ENCODE measurements at regions not wholly inside any gene's neighbourhood (a gene's known extent, or its start where the extent isn't known, plus 50 kb on each side); places are given as distances from the start of the nearest gene placed in this dataset.

DNA sequence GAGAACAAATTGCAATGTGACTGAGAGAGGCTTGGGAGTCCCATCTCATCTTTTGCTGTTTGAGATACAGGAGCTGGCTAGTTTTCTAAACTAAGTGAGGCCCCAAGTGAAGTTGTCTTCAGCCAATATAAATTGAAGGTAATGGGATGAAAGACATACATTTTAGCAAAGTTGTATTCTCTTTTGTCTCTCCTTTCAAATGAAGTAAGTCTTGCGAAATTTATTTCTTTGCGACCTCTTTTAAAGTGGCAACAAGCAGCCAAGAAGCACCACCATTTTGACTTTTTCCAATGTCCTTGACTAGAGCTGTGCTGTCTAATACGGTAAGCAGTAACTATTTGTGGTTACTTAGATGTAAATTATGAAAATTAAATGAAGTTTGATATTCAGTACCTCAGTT lies 385.7 kb downstream of the USP25 start:
- no peaks in the 10 kb centered on the region for H3K36me3 ChIP-seq (replicated peaks; ENCODE audit: low read depth, low read length)
- no peaks in the 10 kb centered on the region for H3K79me2 ChIP-seq (ENCODE audit: low read length)
- no peaks in the 10 kb centered on the region for H4K20me1 ChIP-seq (ENCODE audit: insufficient read depth, low read length)
- H3K9ac ChIP-seq (ENCODE audit: low read length), result no peak overlapping the region
- H3K4me1 ChIP-seq (ENCODE audit: low read length), result no peaks in the 10 kb centered on the region
- TF ChIP-seq CTCF (IDR thresholded peaks at IDR 0.05; ENCODE audit: low read depth, low read length) (no peak), EZH2phosphoT487 (IDR thresholded peaks at IDR 0.05; ENCODE audit: low read depth) (no peak)
- H3K27me3 ChIP-seq (ENCODE audit: low read depth, low read length), result no peaks in the 10 kb centered on the region
- no peak overlapping the region for H3K4me3 ChIP-seq (ENCODE audit: low read length)
- no peak overlapping the region for H3K27ac ChIP-seq (ENCODE audit: low read length)
- H3K9me3 ChIP-seq (ENCODE audit: insufficient read depth, low read length), result no peaks in the 10 kb centered on the region
- H3K4me2 ChIP-seq (ENCODE audit: low read length), result no peak overlapping the region
- H2AFZ ChIP-seq (ENCODE audit: low read depth, low read length), result no peak overlapping the region

DNA sequence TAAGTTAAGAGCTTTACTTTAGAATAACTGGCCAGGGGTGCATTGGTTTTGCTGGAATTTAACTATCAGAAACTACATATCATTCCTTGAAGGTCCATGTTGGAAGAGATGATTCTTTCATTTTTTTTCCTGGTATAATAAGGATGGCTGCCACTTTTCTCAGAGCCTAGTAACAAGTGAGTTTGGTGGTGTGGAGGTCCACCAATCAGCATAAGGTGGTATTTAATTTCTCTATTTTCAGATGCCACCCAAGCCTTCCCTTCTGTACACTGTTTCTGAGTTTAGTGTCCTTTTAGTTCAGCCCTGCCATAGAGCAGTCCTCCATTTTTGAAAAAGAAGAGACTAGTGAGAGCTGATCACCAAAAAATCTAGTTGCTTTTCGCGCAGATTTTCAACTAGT lies 386.3 kb downstream of the USP25 start:
- H3K36me3 ChIP-seq (replicated peaks; ENCODE audit: low read depth, low read length), result no peaks in the 10 kb centered on the region
- TF ChIP-seq EZH2phosphoT487 (IDR thresholded peaks at IDR 0.05; ENCODE audit: low read depth) (no peak), CTCF (IDR thresholded peaks at IDR 0.05; ENCODE audit: low read depth, low read length) (no peak)
- H4K20me1 ChIP-seq (ENCODE audit: insufficient read depth, low read length), result no peaks in the 10 kb centered on the region
- H3K4me2 ChIP-seq (ENCODE audit: low read length), result no peak overlapping the region
- H3K27ac ChIP-seq (ENCODE audit: low read length), result no peak overlapping the region
- H3K79me2 ChIP-seq (ENCODE audit: low read length), result no peaks in the 10 kb centered on the region
- no peak overlapping the region for H3K9ac ChIP-seq (ENCODE audit: low read length)
- no peak overlapping the region for H2AFZ ChIP-seq (ENCODE audit: low read depth, low read length)
- H3K4me3 ChIP-seq (ENCODE audit: low read length), result no peak overlapping the region
- H3K9me3 ChIP-seq (ENCODE audit: insufficient read depth, low read length), result no peaks in the 10 kb centered on the region
- H3K4me1 ChIP-seq (ENCODE audit: low read length), result no peaks in the 10 kb centered on the region
- no peaks in the 10 kb centered on the region for H3K27me3 ChIP-seq (ENCODE audit: low read depth, low read length)

DNA sequence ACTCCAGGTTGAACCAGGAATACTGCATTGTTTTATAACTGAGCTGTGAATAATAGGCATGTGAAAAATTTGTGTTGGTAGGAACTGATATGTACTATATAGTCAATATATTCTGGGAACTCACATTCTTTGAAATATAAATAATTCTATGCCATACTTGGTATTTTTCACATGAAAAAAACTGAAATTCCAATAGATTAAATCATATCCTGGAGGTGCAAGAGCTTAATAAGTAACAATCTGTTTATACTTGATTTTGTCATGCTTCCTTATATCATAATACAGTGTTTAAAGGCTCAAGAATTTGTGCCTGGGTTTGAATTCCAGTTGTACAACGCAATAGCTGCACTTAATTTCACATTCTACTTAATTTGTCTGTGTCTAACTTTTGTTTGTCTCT lies 387.0 kb downstream of the USP25 start:
- H3K79me2 ChIP-seq (ENCODE audit: low read length), result no peaks in the 10 kb centered on the region
- no peaks in the 10 kb centered on the region for H3K9me3 ChIP-seq (ENCODE audit: insufficient read depth, low read length)
- H3K9ac ChIP-seq (ENCODE audit: low read length), result no peak overlapping the region
- H3K27ac ChIP-seq (ENCODE audit: low read length), result no peak overlapping the region
- no peak overlapping the region for H3K4me3 ChIP-seq (ENCODE audit: low read length)
- no peaks in the 10 kb centered on the region for H3K4me1 ChIP-seq (ENCODE audit: low read length)
- no peak for TF ChIP-seq EZH2phosphoT487 (IDR thresholded peaks at IDR 0.05; ENCODE audit: low read depth)
- TF ChIP-seq CTCF (IDR thresholded peaks at IDR 0.05; ENCODE audit: low read depth, low read length), result no peak
- H2AFZ ChIP-seq (ENCODE audit: low read depth, low read length), result no peak overlapping the region
- H3K4me2 ChIP-seq (ENCODE audit: low read length), result no peak overlapping the region
- H4K20me1 ChIP-seq (ENCODE audit: insufficient read depth, low read length), result no peaks in the 10 kb centered on the region
- no peaks in the 10 kb centered on the region for H3K36me3 ChIP-seq (replicated peaks; ENCODE audit: low read depth, low read length)
- H3K27me3 ChIP-seq (ENCODE audit: low read depth, low read length), result no peaks in the 10 kb centered on the region

DNA sequence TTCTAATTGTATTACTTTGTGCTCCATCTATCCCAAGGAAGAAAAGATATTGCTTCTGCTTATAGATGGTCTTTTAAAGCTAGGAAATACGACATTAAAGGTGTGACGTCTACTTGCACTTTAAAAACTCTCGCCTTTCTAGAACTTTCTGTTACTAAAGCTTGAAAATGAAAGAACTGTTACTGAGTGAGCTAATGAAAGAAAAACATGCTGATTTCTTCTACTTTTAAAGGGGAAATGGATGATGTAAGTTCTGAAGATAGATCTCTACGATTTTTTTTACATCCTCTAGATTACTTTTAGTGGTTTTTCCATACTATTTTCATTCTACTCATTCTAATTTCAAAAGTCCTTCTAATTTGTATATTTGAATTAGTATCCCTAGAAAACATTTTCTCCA lies 387.5 kb downstream of the USP25 start:
- no peaks in the 10 kb centered on the region for H4K20me1 ChIP-seq (ENCODE audit: insufficient read depth, low read length)
- H3K9me3 ChIP-seq (ENCODE audit: insufficient read depth, low read length), result no peaks in the 10 kb centered on the region
- no peaks in the 10 kb centered on the region for H3K4me1 ChIP-seq (ENCODE audit: low read length)
- no peaks in the 10 kb centered on the region for H3K79me2 ChIP-seq (ENCODE audit: low read length)
- H3K36me3 ChIP-seq (replicated peaks; ENCODE audit: low read depth, low read length), result no peaks in the 10 kb centered on the region
- no peaks in the 10 kb centered on the region for H3K27me3 ChIP-seq (ENCODE audit: low read depth, low read length)
- no peak overlapping the region for H3K9ac ChIP-seq (ENCODE audit: low read length)
- TF ChIP-seq EZH2phosphoT487 (IDR thresholded peaks at IDR 0.05; ENCODE audit: low read depth), result no peak
- no peak overlapping the region for H3K27ac ChIP-seq (ENCODE audit: low read length)
- H2AFZ ChIP-seq (ENCODE audit: low read depth, low read length), result no peak overlapping the region
- no peak overlapping the region for H3K4me2 ChIP-seq (ENCODE audit: low read length)
- no peak overlapping the region for H3K4me3 ChIP-seq (ENCODE audit: low read length)
